GM21360 (cell line): ENCODE measurements at regions not wholly inside any gene's neighbourhood (a gene's known extent, or its start where the extent isn't known, plus 50 kb on each side); places are given as distances from the start of the nearest gene placed in this dataset.

ENCODE experiments used
- ATAC-seq: cut with Tn5 transposase; IDR thresholded peaks from one replicate; pipeline ENCODE4 v1.9.1; 2021; ENCODE audit warnings: mild to moderate bottlenecking, moderate library complexity; ENCODE audit not compliant: unreplicated experiment

DNA sequence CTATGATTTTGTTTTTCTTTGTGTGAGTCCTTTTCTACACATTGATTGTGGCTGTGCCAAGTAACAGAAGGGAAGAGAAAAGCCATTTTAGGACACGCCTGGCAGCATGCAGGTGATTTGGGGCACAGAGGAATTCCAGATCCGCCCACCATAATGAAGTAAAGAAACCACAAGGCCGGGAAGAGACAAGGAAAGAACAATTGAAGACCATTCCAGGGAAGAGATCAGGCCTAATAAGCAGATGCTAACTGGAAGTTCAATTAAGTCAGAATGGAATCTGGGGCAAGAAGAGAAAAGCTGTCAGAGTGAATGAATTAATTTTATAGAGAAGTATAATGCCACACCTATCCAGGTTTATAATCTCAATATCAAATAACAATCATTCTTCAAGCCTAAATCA lies 110.2 kb upstream of the ISL1 start:
- no peak for ATAC-seq

- ATAC-seq: no peak
Measured at GRCh38 chr5:51273871-51274270, 109.4 kb upstream of the ISL1 start.

DNA sequence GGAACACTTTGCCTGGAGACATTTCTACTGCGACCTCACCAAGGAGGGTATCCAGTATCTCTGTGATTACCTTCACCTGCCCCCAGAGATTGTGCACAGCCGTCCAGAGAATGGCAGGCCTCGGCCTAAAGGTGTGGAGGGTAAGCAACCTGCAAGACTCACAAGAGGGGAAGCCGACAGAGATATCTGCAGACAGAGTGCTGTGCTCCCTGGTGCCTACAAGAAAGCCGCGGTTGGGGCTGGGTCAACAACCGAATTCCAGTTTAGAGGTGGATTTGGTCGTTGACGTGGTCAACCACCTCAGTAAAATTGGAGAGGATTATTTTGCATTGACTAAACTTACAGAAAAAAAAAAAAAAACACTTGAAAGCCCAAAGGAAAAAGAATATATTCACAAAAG lies 107.8 kb upstream of the ISL1 start:
- ATAC-seq: no peak

- no peak for ATAC-seq
Measured at GRCh38 chr5:51276250-51276649, 107.0 kb upstream of the ISL1 start.

DNA sequence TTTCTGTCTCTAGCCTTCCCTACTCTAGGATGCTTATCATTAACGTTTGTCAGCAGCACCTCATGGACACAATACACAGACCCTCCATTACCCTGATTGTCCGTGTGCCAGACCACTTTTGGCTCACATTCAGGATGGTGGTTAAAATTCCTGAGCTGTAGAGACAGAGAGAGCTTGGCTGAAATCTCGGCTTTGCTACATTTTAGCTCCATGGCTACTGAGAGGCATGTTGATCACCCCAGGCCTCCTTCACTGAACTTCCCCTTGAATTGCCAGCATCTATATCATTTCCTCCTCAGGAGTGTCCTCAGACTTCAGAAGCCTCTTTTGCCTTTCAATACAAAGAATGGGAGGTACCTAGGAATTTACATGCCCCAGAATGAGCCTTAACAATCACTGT lies 104.7 kb upstream of the ISL1 start:
- no peak for ATAC-seq

GRCh38 chr5:51279983-51280706 lies 103.1 kb upstream of the ISL1 start:
- no peak for ATAC-seq

- ATAC-seq: no peak
Measured at GRCh38 chr5:51286046-51286445, 97.2 kb upstream of the ISL1 start.

DNA sequence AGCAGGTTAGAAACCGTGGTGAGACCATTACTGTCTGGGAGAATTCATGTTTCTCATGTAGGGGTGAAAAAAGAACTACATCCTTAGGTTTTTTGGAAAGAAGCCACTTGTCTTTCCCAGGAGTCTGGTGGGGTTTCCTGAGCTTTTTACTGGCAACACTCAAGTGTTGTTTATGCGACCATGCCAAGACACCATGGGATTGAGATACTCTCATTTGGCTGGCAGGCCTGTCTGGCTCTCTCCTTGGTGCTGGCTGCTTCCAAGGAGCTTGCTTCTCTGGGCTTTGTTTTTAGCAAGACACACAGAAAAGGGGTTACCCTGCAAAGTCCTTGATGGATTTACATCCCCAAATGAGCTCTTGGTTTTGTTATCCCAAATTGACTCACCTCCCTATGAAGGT lies 80.9 kb upstream of the ISL1 start:
- no peak for ATAC-seq

GRCh38 chr5:51326844-51327243 lies 56.4 kb upstream of the ISL1 start:
- no peak for ATAC-seq
